DND-41 (cell line): ENCODE measurements at regions not wholly inside any gene's neighbourhood (a gene's known extent, or its start where the extent isn't known, plus 50 kb on each side); places are given as distances from the start of the nearest gene placed in this dataset.

Source experiments
- CTCF ChIP-seq: IDR thresholded peaks from 2 replicates; pipeline ENCODE4 v1.5.1; 2012; ENCODE audit warnings: borderline replicate concordance, low read length, moderate library complexity, mild to moderate bottlenecking; ENCODE audit not compliant: poor library complexity, severe bottlenecking; ENCODE audit errors: extremely low read depth
- EZH2 ChIP-seq: IDR thresholded peaks from 3 replicates; pipeline ENCODE4 v1.6.1; 2012; ENCODE audit warnings: borderline replicate concordance, low read depth, mild to moderate bottlenecking, moderate library complexity, low read length, inconsistent platforms; ENCODE audit not compliant: severe bottlenecking

DNA sequence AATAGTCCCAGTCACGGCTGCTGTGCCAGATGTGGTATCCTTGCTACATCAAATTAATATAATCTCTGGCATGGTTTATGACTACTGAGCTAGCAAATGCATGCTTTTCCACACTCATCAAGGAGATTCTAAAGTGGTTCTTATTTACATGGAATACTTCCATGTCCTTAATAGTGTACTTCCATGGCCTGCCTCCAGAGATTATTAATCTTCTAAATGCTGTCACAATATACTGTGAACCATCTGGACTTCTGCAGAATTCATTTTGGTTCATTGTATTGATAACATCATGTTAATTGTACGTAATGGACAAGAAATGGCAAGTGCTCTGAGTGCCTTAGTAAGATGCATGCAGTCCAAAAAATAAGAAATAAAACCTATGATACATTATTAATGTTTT lies 230.8 kb downstream of the NUAK1 start:
- TF ChIP-seq CTCF (no peak), EZH2 (no peak)
